ENCODE measurements at regions not wholly inside any gene's neighbourhood (a gene's known extent, or its start where the extent isn't known, plus 50 kb on each side); places are given as distances from the start of the nearest gene placed in this dataset.

GRCh38 chr10:58930500-58930899, 245.9 kb upstream of the PHYHIPL start (continued):
- TF ChIP-seq BCL3 (IDR thresholded peaks at IDR 0.05) (no peak), KDM5A (IDR thresholded peaks at IDR 0.05) (no peak), ESRRA (IDR thresholded peaks at IDR 0.05; ENCODE audit: borderline replicate concordance, low read length) (no peak)

DNA sequence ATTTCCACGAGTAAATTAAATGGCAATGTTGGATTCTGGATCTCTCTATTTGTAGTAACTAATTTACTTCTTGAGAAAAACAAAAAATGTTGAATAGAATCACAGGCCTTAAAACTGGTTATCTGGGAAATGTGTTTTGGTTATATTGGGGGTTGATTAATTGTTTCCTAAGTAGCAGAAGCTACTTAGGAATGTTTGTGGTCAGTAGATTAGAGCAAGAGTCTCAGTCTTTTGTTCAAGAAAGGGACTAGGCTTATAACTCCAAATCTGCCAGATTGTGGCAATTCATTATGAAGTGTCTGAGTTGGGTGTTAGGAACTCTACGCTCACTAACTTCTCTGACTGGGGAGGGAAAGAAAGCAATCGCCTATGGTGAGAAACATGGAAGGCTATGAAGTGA, 244.3 kb upstream of the PHYHIPL start:
- ChIA-PET POLR2A (no interaction called here), CTCF (interaction anchor here (0.6 to 1.7 kb wide), 3 partner anchors 20 to 473 kb away, joined by 3 to 8 read pairs (median 3); no protein-coding TSS in a partner anchor)

More for the DNA sequence above, 244.3 kb upstream of the PHYHIPL start:
- no peaks in the 10 kb centered on the region for H3K4me1 ChIP-seq
- TF ChIP-seq ELK1 (IDR thresholded peaks at IDR 0.05; ENCODE audit: low read depth, low read length) (no peak), EHMT2 (IDR thresholded peaks at IDR 0.05; ENCODE audit: low read depth) (no peak), SMC3 (IDR thresholded peaks at IDR 0.05) (no peak), KDM1A (IDR thresholded peaks at IDR 0.05; ENCODE audit: low read depth) (no peak), EP300 (IDR thresholded peaks at IDR 0.05) (no peak), PBX3 (IDR thresholded peaks at IDR 0.05) (no peak), HOXB13 (CRISPR knock-in tag; IDR thresholded peaks at IDR 0.05; ENCODE audit: low read depth) (no peak), HDAC2 (IDR thresholded peaks at IDR 0.05) (no peak), CBX2 (IDR thresholded peaks at IDR 0.05; ENCODE audit: borderline replicate concordance, low read depth) (no peak), CTCF (IDR thresholded peaks at IDR 0.05) (no peak), SREBF2 (IDR thresholded peaks at IDR 0.05) (no peak), RAD21 (conservative IDR thresholded peaks at IDR 0.05 in 1 of 2, IDR thresholded peaks at IDR 0.05 in 1 of 2) (no peak), REST (IDR thresholded peaks at IDR 0.05) (no peak), RFX5 (IDR thresholded peaks at IDR 0.05) (no peak), ZC3H11A (IDR thresholded peaks at IDR 0.05) (no peak)
- WGBS (ENCODE audit: missing lambda C conversion rate), result 79% methylated on average over 3 of the region's 3 CpGs
- ATAC-seq, result no peak
- H3K4me2 ChIP-seq, result no peak overlapping the region
- no peak for FAIRE-seq
- H3K9me3 ChIP-seq, result no peaks in the 10 kb centered on the region
- no peak overlapping the region for H3K27ac ChIP-seq
- no peak overlapping the region for H3K4me3 ChIP-seq
- DNase-seq (ENCODE audit: low read depth in 1 of 2, low spot score in 1 of 2), result no peak
